ENCODE measurements at regions not wholly inside any gene's neighbourhood (a gene's known extent, or its start where the extent isn't known, plus 50 kb on each side); places are given as distances from the start of the nearest gene placed in this dataset.

- TF ChIP-seq CTCF (IDR thresholded peaks at IDR 0.05) (peak in 1 of 4 donors; percentile 8), POLR2A (IDR thresholded peaks at IDR 0.05) (no peak)
Measured at GRCh38 chr18:35917043-35917442, 55.4 kb upstream of the RMP24 start.
